Neural progenitor cell (in vitro differentiated cells): ENCODE measurements at regions not wholly inside any gene's neighbourhood (a gene's known extent, or its start where the extent isn't known, plus 50 kb on each side); places are given as distances from the start of the nearest gene placed in this dataset.

Experiments
- CTCF ChIP-seq: fragments of 200-600 bp; sonication (generic); IDR thresholded peaks from 2 replicates; pipeline ENCODE4 v1.5.1; 2017; ENCODE audit warnings: antibody characterized with exemption, mild to moderate bottlenecking
- EZH2 ChIP-seq: fragments of 200-600 bp; sonication (generic); IDR thresholded peaks from 2 replicates; pipeline ENCODE4 v1.6.1; 2017; ENCODE audit warnings: antibody characterized with exemption, mild to moderate bottlenecking, moderate library complexity

GRCh38 chr9:85163825-85164224 lies 494.3 kb downstream of the NTRK2 start:
- TF ChIP-seq CTCF (no peak), EZH2 (no peak)
